OCI-LY3 (cell line): ENCODE measurements at regions not wholly inside any gene's neighbourhood (a gene's known extent, or its start where the extent isn't known, plus 50 kb on each side); places are given as distances from the start of the nearest gene placed in this dataset.
A peak's percentile ranks its signal among the peaks of the same experiment; 100 is the strongest.

Experiments used
- H2AFZ ChIP-seq: fragments of 200-600, 300-600 bp; shearing (Covaris generic); 2 replicates; pipeline ENCODE4 v1.6.0; 2014; ENCODE audit warnings: antibody characterized with exemption, low read depth, low read length
- H3K27ac ChIP-seq: fragments of 200-600, 300-600 bp; sonication (generic); 2 replicates; pipeline ENCODE4 v1.5.1; 2014; ENCODE audit warnings: mild to moderate bottlenecking, low read length, moderate library complexity, mixed read lengths
- H3K27me3 ChIP-seq: fragments of 200-600, 300-600 bp; sonication (generic); 2 replicates; pipeline ENCODE4 v1.6.1; 2014; ENCODE audit warnings: low read depth, low read length, mixed read lengths
- H3K36me3 ChIP-seq: fragments of 200-600, 300-600 bp; sonication (generic); replicated peaks from 2 replicates; pipeline ENCODE3; 2014; ENCODE audit warnings: low read depth, low read length, mixed read lengths
- H3K4me1 ChIP-seq: fragments of 300-600, 200-600 bp; sonication (generic); 2 replicates; pipeline ENCODE4 v1.6.1; 2014; ENCODE audit warnings: low read length, mixed read lengths
- H3K4me2 ChIP-seq: fragments of 200-600, 300-600 bp; sonication (generic); 2 replicates; pipeline ENCODE4 v1.6.1; 2014; ENCODE audit warnings: low read length, mixed read lengths
- H3K4me3 ChIP-seq: fragments of 300-600, 200-600 bp; sonication (generic); 2 replicates; pipeline ENCODE4 v1.5.1; 2014; ENCODE audit warnings: antibody characterized with exemption, mild to moderate bottlenecking, low read length, moderate library complexity
- H3K79me2 ChIP-seq: fragments of 300-600, 200-600 bp; shearing (Covaris generic); 2 replicates; pipeline ENCODE4 v1.6.1; 2014; ENCODE audit warnings: mild to moderate bottlenecking, low read length, mixed read lengths
- H3K9ac ChIP-seq: fragments of 300-600, 200-600 bp; shearing (Covaris generic); 2 replicates; pipeline ENCODE4 v1.6.0; 2014; ENCODE audit warnings: mild to moderate bottlenecking, low read length, moderate library complexity
- H3K9me3 ChIP-seq: fragments of 200-600, 300-600 bp; shearing (Covaris generic); 2 replicates; pipeline ENCODE4 v1.6.1; 2014; ENCODE audit warnings: low read length, mixed read lengths; ENCODE audit not compliant: insufficient read depth
- H4K20me1 ChIP-seq: fragments of 200-600, 300-600 bp; sonication (generic); 2 replicates; pipeline ENCODE4 v1.6.1; 2016; ENCODE audit warnings: low read length, mixed read lengths; ENCODE audit not compliant: insufficient read depth
- CTCF ChIP-seq: fragments of 200-600, 300-600 bp; sonication (generic); IDR thresholded peaks from 2 replicates; pipeline ENCODE4 v1.5.1; 2014; ENCODE audit warnings: antibody characterized with exemption, low read length, low read depth
- EZH2phosphoT487 ChIP-seq: fragments of 200-600 bp; shearing (Covaris generic); IDR thresholded peaks from 2 replicates; pipeline ENCODE4 v1.6.1; 2018; ENCODE audit warnings: antibody characterized with exemption, mixed run types, low read depth

GRCh38 chr4:82201805-82202641 is 171.8 kb downstream of the HNRNPD start:
- no peak overlapping the region for H2AFZ ChIP-seq
- no peak overlapping the region for H3K9ac ChIP-seq
- H3K36me3 ChIP-seq = no peaks in the 10 kb centered on the region
- H3K79me2 ChIP-seq = no peaks in the 10 kb centered on the region
- no peak overlapping the region for H3K4me3 ChIP-seq
- no peaks in the 10 kb centered on the region for H4K20me1 ChIP-seq
- H3K4me1 ChIP-seq = no peaks in the 10 kb centered on the region
- peak; percentile 85 for TF ChIP-seq CTCF
- TF ChIP-seq EZH2phosphoT487 = no peak
- no peaks in the 10 kb centered on the region for H3K27me3 ChIP-seq
- no peak overlapping the region for H3K27ac ChIP-seq
- no peaks in the 10 kb centered on the region for H3K9me3 ChIP-seq
- H3K4me2 ChIP-seq = no peak overlapping the region

DNA sequence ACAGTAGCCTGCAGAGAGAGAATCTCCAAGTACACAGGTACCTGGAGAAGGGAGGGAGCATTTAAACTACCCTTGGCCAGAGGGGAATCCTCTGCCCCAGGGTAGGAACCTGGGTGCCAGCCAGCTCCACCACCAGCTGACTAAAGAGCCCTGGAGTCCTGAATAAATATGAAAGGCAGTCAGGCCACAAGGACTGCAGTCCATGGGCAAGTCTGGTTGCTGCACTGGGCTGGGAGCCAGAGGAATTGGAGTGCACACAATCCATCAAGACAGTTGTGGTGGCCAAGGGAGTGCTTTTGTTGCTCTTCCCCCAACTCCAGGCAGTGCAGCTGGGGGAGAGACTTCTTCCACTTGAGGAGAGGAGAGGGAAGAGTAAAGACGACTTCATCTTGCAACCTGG is 172.5 kb downstream of the HNRNPD start:
- Histone ChIP-seq H2AFZ (no peak overlapping the region), H3K9ac (no peak overlapping the region)

DNA sequence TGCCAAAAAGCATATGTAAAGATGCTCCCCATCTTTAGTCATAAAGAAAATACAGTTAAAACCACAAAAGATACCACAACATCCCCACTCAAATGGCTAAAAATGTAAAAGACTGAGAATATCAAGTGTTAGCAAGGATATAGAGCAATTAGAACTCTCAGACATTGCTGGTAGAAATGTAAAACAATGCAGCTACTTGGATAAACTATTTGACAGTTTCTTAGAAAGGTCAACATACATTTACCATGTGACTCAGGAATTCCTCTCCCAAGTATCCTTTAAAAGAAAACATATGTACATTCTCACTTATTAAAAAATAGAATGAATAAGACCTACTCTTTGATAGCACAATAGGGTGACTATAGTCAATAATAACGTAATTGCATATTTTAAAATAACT is 173.7 kb downstream of the HNRNPD start:
- Histone ChIP-seq H4K20me1 (no peaks in the 10 kb centered on the region), H3K27me3 (no peaks in the 10 kb centered on the region), H3K4me1 (no peaks in the 10 kb centered on the region), H3K4me3 (no peak overlapping the region), H3K4me2 (no peak overlapping the region), H3K9me3 (no peaks in the 10 kb centered on the region), H2AFZ (no peak overlapping the region), H3K27ac (no peak overlapping the region), H3K79me2 (no peaks in the 10 kb centered on the region), H3K9ac (no peak overlapping the region), H3K36me3 (no peaks in the 10 kb centered on the region)
- no peak for TF ChIP-seq CTCF
- TF ChIP-seq EZH2phosphoT487 = no peak

More for the DNA sequence above, 172.5 kb downstream of the HNRNPD start:
- Histone ChIP-seq H3K27ac (no peak overlapping the region), H4K20me1 (no peaks in the 10 kb centered on the region), H3K4me3 (no peak overlapping the region), H3K4me2 (no peak overlapping the region), H3K27me3 (no peaks in the 10 kb centered on the region), H3K4me1 (no peaks in the 10 kb centered on the region), H3K36me3 (no peaks in the 10 kb centered on the region), H3K79me2 (no peaks in the 10 kb centered on the region), H3K9me3 (no peaks in the 10 kb centered on the region)
- TF ChIP-seq EZH2phosphoT487 = no peak
- no peak for TF ChIP-seq CTCF

DNA sequence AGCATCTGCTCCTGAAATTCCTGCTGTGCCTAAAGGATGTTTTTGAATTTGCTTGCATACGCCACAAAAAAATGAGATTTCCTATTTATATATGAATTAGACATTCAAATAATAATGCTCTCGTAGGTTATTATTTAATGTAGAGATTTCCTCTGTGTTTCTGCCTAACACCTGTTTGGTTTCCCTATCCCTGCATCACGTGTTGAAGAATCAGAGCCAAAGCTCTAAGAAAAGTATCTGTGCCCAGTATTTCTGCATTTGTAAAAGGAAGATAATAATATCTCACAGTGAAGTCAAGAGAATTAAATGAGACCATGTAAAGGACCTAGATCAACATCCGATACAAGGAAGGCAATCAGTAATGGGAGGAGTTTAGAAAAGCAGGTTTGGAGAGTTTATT is 179.5 kb downstream of the HNRNPD start:
- no peak overlapping the region for H3K9ac ChIP-seq
- H4K20me1 ChIP-seq = no peaks in the 10 kb centered on the region
- TF ChIP-seq EZH2phosphoT487 (no peak), CTCF (no peak)

More for the DNA sequence above, 179.5 kb downstream of the HNRNPD start:
- Histone ChIP-seq H3K4me2 (no peak overlapping the region), H3K4me1 (no peaks in the 10 kb centered on the region), H3K9me3 (no peaks in the 10 kb centered on the region), H3K4me3 (no peak overlapping the region), H3K36me3 (no peaks in the 10 kb centered on the region), H3K27ac (no peak overlapping the region), H2AFZ (no peak overlapping the region), H3K79me2 (no peaks in the 10 kb centered on the region), H3K27me3 (no peaks in the 10 kb centered on the region)
